ENCODE measurements at regions not wholly inside any gene's neighbourhood (a gene's known extent, or its start where the extent isn't known, plus 50 kb on each side); places are given as distances from the start of the nearest gene placed in this dataset.

DNA sequence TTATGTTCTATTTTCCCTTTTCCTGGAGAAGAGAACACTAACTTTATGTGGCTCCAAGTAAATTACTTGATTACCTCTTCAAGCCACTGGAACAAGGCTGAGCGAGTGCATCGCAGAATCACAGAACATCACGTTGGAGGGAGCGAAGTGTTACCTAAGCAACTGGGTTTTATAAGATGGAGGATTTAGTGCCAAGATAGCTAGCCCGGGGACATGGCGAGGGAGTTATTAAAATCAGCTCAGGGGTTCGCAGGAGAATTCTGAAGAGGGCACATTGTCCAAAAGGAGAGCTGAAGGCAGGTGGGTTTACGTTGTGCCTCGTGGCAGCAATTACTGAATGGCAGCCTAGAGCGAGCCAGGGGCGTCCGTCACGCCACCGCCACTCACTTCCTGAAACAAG, 563.2 kb upstream of the ADAMTS16 start:
- TF ChIP-seq, protein P1, sequence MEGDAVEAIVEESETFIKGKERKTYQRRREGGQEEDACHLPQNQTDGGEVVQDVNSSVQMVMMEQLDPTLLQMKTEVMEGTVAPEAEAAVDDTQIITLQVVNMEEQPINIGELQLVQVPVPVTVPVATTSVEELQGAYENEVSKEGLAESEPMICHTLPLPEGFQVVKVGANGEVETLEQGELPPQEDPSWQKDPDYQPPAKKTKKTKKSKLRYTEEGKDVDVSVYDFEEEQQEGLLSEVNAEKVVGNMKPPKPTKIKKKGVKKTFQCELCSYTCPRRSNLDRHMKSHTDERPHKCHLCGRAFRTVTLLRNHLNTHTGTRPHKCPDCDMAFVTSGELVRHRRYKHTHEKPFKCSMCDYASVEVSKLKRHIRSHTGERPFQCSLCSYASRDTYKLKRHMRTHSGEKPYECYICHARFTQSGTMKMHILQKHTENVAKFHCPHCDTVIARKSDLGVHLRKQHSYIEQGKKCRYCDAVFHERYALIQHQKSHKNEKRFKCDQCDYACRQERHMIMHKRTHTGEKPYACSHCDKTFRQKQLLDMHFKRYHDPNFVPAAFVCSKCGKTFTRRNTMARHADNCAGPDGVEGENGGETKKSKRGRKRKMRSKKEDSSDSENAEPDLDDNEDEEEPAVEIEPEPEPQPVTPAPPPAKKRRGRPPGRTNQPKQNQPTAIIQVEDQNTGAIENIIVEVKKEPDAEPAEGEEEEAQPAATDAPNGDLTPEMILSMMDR (conservative IDR thresholded peaks at IDR 0.05; ENCODE audit: low read length): no peak
- TF ChIP-seq EZH2phosphoT487 (IDR thresholded peaks at IDR 0.05; ENCODE audit: borderline replicate concordance, low read depth, low read length): no peak

All from OCI-LY7 (cell line).